IMR-90 (cell line): ENCODE measurements at regions not wholly inside any gene's neighbourhood (a gene's known extent, or its start where the extent isn't known, plus 50 kb on each side); places are given as distances from the start of the nearest gene placed in this dataset.

Experiments used
- ATAC-seq: fragments of 200-7000 bp; cut with Tn5 transposase; 2 replicates; pipeline ENCODE4 v1.9.1; 2020; ENCODE audit warnings: low read depth, mild to moderate bottlenecking, moderate library complexity
- BruUV-seq: library from RNA; stranded (reverse); fragments of 400-500 nt; replicated peaks from 2 replicates; lab custom pipeline; 2021; lab: Mats Ljungman, UMichigan
- CTCF ChIA-PET: fragments of 300-600 bp; formaldehyde crosslinking; extraction: SDS; loops from one replicate; lab custom pipeline; 2021; ENCODE audit warnings: antibody characterized with exemption; lab: Yijun Ruan, JAX
- POLR2A ChIA-PET: fragments of 300-600 bp; sonication (Branson Sonifier 250); formaldehyde crosslinking; loops from one replicate; lab custom pipeline; 2022; ENCODE audit warnings: antibody characterized with exemption; ENCODE audit not compliant: unreplicated experiment; lab: Charles Lee
- DNase-seq: peaks from one replicate; pipeline ENCODE4 v3.0.0; 2013
- H2AFZ ChIP-seq: replicated peaks from 2 replicates; pipeline ENCODE3; 2013; ENCODE audit warnings: low read length, mild to moderate bottlenecking; ENCODE audit not compliant: poor library complexity
- H2AK5ac ChIP-seq: 2 replicates; pipeline ENCODE4 v1.6.1; 2013; ENCODE audit warnings: low read depth, low read length, inconsistent platforms
- H2AK9ac ChIP-seq: replicated peaks from 2 replicates; pipeline ENCODE3; 2013; ENCODE audit warnings: mild to moderate bottlenecking, low read depth, low read length, moderate library complexity; ENCODE audit not compliant: poor library complexity
- H2BK120ac ChIP-seq: 2 replicates; pipeline ENCODE4 v1.6.1; 2013; ENCODE audit warnings: low read depth, low read length, inconsistent platforms
- H2BK15ac ChIP-seq: 3 replicates; pipeline ENCODE4 v1.6.1; 2013; ENCODE audit warnings: low read depth, low read length, inconsistent platforms
- H2BK20ac ChIP-seq: 2 replicates; pipeline ENCODE4 v1.6.1; 2013; ENCODE audit warnings: low read depth, mild to moderate bottlenecking, inconsistent platforms, low read length, moderate library complexity
- H2BK5ac ChIP-seq: 2 replicates; pipeline ENCODE4 v1.6.1; 2013; ENCODE audit warnings: mild to moderate bottlenecking, low read depth, low read length, inconsistent platforms; ENCODE audit not compliant: poor library complexity, severe bottlenecking
- H3K14ac ChIP-seq: replicated peaks from 2 replicates; pipeline ENCODE4 v1.6.1; 2013; ENCODE audit warnings: low read depth, low read length, inconsistent platforms
- H3K18ac ChIP-seq: 2 replicates; pipeline ENCODE4 v1.6.1; 2013; ENCODE audit warnings: low read depth, low read length, control low read depth
- H3K23ac ChIP-seq: 2 replicates; pipeline ENCODE4 v1.6.1; 2013; ENCODE audit warnings: low read depth, low read length, inconsistent platforms
- H3K27ac ChIP-seq: 2 replicates; pipeline ENCODE4 v1.5.1; 2013; ENCODE audit warnings: mild to moderate bottlenecking, control low read depth, low read length; ENCODE audit not compliant: insufficient read depth
- H3K27me3 ChIP-seq: 2 replicates; pipeline ENCODE4 v1.6.1; 2013; ENCODE audit warnings: low read length; ENCODE audit not compliant: control insufficient read depth, insufficient read depth
- H3K36me3 ChIP-seq: 2 replicates; pipeline ENCODE4 v1.6.1; 2013; ENCODE audit warnings: low read length, mixed read lengths; ENCODE audit not compliant: control insufficient read depth, insufficient read depth
- H3K4ac ChIP-seq: 2 replicates; pipeline ENCODE4 v1.6.1; 2013; ENCODE audit warnings: low read depth, low read length, inconsistent platforms
- H3K4me1 ChIP-seq: 2 replicates; pipeline ENCODE4 v1.6.1; 2013; ENCODE audit warnings: low read length, mixed read lengths; ENCODE audit not compliant: control insufficient read depth, insufficient read depth
- H3K4me2 ChIP-seq: 2 replicates; pipeline ENCODE4 v1.6.1; 2013; ENCODE audit warnings: low read depth, mild to moderate bottlenecking, control low read depth, low read length, moderate library complexity
- H3K4me3 ChIP-seq: 2 replicates; pipeline ENCODE4 v1.5.1; 2013; ENCODE audit warnings: low read depth, mild to moderate bottlenecking, control low read depth, low read length, moderate library complexity; ENCODE audit not compliant: insufficient read depth
- H3K56ac ChIP-seq: 2 replicates; pipeline ENCODE4 v1.6.1; 2013; ENCODE audit warnings: low read length, inconsistent platforms; ENCODE audit not compliant: insufficient read depth; ENCODE audit errors: extremely low read depth
- H3K79me1 ChIP-seq, 2 experiments: 2 replicates each; pipeline ENCODE4 v1.6.1; 2013; ENCODE audit warnings: low read length in 2 of 2, inconsistent platforms in 1 of 2, low read depth in 1 of 2
- H3K9ac ChIP-seq: 2 replicates; pipeline ENCODE4 v1.6.1; 2013; ENCODE audit warnings: low read depth, low read length, control low read depth
- H3K9me1 ChIP-seq: 2 replicates; pipeline ENCODE4 v1.6.1; 2013; ENCODE audit warnings: low read length, inconsistent platforms; ENCODE audit not compliant: insufficient read depth
- H3K9me3 ChIP-seq: 2 replicates; pipeline ENCODE4 v1.6.1; 2013; ENCODE audit warnings: low read length; ENCODE audit not compliant: control insufficient read depth, insufficient read depth
- H4K20me1 ChIP-seq: 2 replicates; pipeline ENCODE4 v1.6.1; 2013; ENCODE audit warnings: low read length, inconsistent platforms; ENCODE audit not compliant: insufficient read depth
- H4K5ac ChIP-seq: 2 replicates; pipeline ENCODE4 v1.6.1; 2013; ENCODE audit warnings: mild to moderate bottlenecking, low read depth, low read length, control low read depth
- H4K8ac ChIP-seq, 2 experiments: 2 replicates each; pipeline ENCODE4 v1.6.1; 2013; ENCODE audit warnings: low read depth in 2 of 2, low read length in 2 of 2, control low read depth in 1 of 2, inconsistent platforms in 1 of 2
- H4K91ac ChIP-seq: 2 replicates; pipeline ENCODE4 v1.6.1; 2013; ENCODE audit warnings: low read depth, low read length, inconsistent platforms; ENCODE audit not compliant: insufficient read depth
- BHLHE40 ChIP-seq: fragments of 150-350 bp; IDR thresholded peaks from 2 replicates; pipeline ENCODE4 v1.6.1; 2016; ENCODE audit warnings: mild to moderate bottlenecking, low read depth, low read length
- CEBPB ChIP-seq: IDR thresholded peaks from 2 replicates; pipeline ENCODE4 v1.6.1; 2012; ENCODE audit warnings: low read depth, low read length, improper control_type of control experiment
- CHD1 ChIP-seq: IDR thresholded peaks from 2 replicates; pipeline ENCODE4 v1.6.1; 2012; ENCODE audit warnings: low read depth, low read length, improper control_type of control experiment
- CTCF ChIP-seq: conservative IDR thresholded peaks from 2 replicates; pipeline ENCODE4 v1.5.1; 2012; ENCODE audit warnings: mild to moderate bottlenecking, low read depth, low read length, improper control_type of control experiment
- FOS ChIP-seq: fragments of 150-350 bp; IDR thresholded peaks from 2 replicates; pipeline ENCODE4 v1.6.1; 2016; ENCODE audit warnings: low read depth, low read length
- MAFK ChIP-seq: IDR thresholded peaks from 2 replicates; pipeline ENCODE4 v1.6.1; 2012; ENCODE audit warnings: low read depth, low read length, improper control_type of control experiment
- MAZ ChIP-seq: IDR thresholded peaks from 2 replicates; pipeline ENCODE4 v1.6.1; 2012; ENCODE audit warnings: low read depth, mild to moderate bottlenecking, low read length, improper control_type of control experiment, moderate library complexity, borderline replicate concordance
- MXI1 ChIP-seq: IDR thresholded peaks from 2 replicates; pipeline ENCODE4 v1.6.1; 2012; ENCODE audit warnings: low read depth, mild to moderate bottlenecking, low read length, moderate library complexity, borderline replicate concordance
- NFE2L2 ChIP-seq: fragments of 150-350 bp; IDR thresholded peaks from 2 replicates; pipeline ENCODE4 v1.6.1; 2016; ENCODE audit warnings: low read depth, mild to moderate bottlenecking, low read length
- POLR2A ChIP-seq: IDR thresholded peaks from 2 replicates; pipeline ENCODE4 v1.6.1; 2012; ENCODE audit warnings: mild to moderate bottlenecking, low read depth, low read length
- RAD21 ChIP-seq: IDR thresholded peaks from 2 replicates; pipeline ENCODE4 v1.6.1; 2012; ENCODE audit warnings: low read length, improper control_type of control experiment
- RCOR1 ChIP-seq: IDR thresholded peaks from 2 replicates; pipeline ENCODE4 v1.6.1; 2012; ENCODE audit warnings: mild to moderate bottlenecking, low read length, improper control_type of control experiment; ENCODE audit not compliant: insufficient replicate concordance
- RFX5 ChIP-seq: IDR thresholded peaks from 2 replicates; pipeline ENCODE4 v1.8.0; 2012; ENCODE audit warnings: low read depth, mild to moderate bottlenecking, low read length, moderate library complexity
- SMC3 ChIP-seq: fragments of 150-350 bp; IDR thresholded peaks from 2 replicates; pipeline ENCODE4 v1.6.1; 2016; ENCODE audit warnings: low read depth, mild to moderate bottlenecking, antibody characterized with exemption, low read length, moderate library complexity
- WGBS, 2 experiments: methylation state at CpG; one replicate each; pipeline versions ENCODE4 v1.1.5 to v1.1.7; 2013; ENCODE audit warnings: missing lambda C conversion rate in 2 of 2; ENCODE audit not compliant: insufficient read length in 1 of 2; ENCODE audit errors: extremely low coverage in 2 of 2; 5-methylcytosine and 5-hydroxymethylcytosine counted together
- dilution Hi-C: fragments of 300-500 bp; cut with HindIII; formaldehyde crosslinking; loops from one replicate; pipeline ENCODE4 v1.14.3; 2018; ENCODE audit warnings: low sequenced_read_pairs; ENCODE audit not compliant: unreplicated experiment
- in situ Hi-C: fragments of 300-500 bp; cut with MboI; formaldehyde crosslinking; loops from 3 replicates; pipeline ENCODE4 v1.14.3; 2019; ENCODE audit warnings: low sequenced_read_pairs, inconsistent platforms, mixed read lengths
- intact Hi-C: fragments of 100-400 bp; cut with micrococcal nuclease; formaldehyde crosslinking; loops from 2 replicates; pipeline ENCODE4 v1.10.0; 2022
- TF ChIP-seq, protein P1 (sequence below): fragments of 150-350 bp; IDR thresholded peaks from 2 replicates; pipeline ENCODE4 v1.6.1; 2016; ENCODE audit warnings: low read depth, mild to moderate bottlenecking, low read length, moderate library complexity, borderline replicate concordance
- TF ChIP-seq, protein P2 (sequence below): fragments of 150-350 bp; IDR thresholded peaks from 2 replicates; pipeline ENCODE4 v1.6.1; 2017; ENCODE audit warnings: mild to moderate bottlenecking, antibody characterized with exemption, low read length, low read depth

GRCh38 chr7:114007386-114007785 lies 88.6 kb upstream of the PPP1R3A start:
- Histone ChIP-seq H4K20me1 (no peaks in the 10 kb centered on the region), H2AFZ (no peak overlapping the region), H3K56ac (no peak overlapping the region), H4K8ac (no peak overlapping the region), H4K91ac (no peak overlapping the region), H3K4me2 (no peak overlapping the region), H3K9me3 (no peaks in the 10 kb centered on the region), H2AK5ac (no peak overlapping the region), H3K4me3 (no peak overlapping the region), H2BK20ac (no peak overlapping the region), H3K27ac (no peak overlapping the region), H3K18ac (no peak overlapping the region), H3K4me1 (no peaks in the 10 kb centered on the region), H3K23ac (no peak overlapping the region), H3K9ac (no peak overlapping the region), H3K9me1 (no peaks in the 10 kb centered on the region), H3K4ac (no peak overlapping the region), H3K79me1 (no peaks in the 10 kb centered on the region), H2BK15ac (no peak overlapping the region), H2BK120ac (no peak overlapping the region), H3K14ac (no peak overlapping the region), H4K5ac (no peak overlapping the region), H3K27me3 (no peaks in the 10 kb centered on the region), H2AK9ac (no peak overlapping the region), H3K36me3 (no peaks in the 10 kb centered on the region), H2BK5ac (no peak overlapping the region)
- CTCF ChIA-PET = no interaction called here
- no peak for ATAC-seq
- in situ Hi-C loops = no loop called here
- dilution Hi-C loops = no loop called here
- BruUV-seq = no TSS peak
- intact Hi-C loops = no loop called here
- POLR2A ChIA-PET = no interaction called here
- no CpG with 5 or more reads among the region's 2 CpGs for WGBS, 2 experiments
- no peak for TF ChIP-seq RAD21
- no peak for TF ChIP-seq CHD1
- no peak for TF ChIP-seq NFE2L2
- TF ChIP-seq MAFK = no peak
- TF ChIP-seq CTCF = no peak
- no peak for TF ChIP-seq FOS
- no peak for TF ChIP-seq CEBPB
- no peak for TF ChIP-seq SMC3
- TF ChIP-seq, protein P1, sequence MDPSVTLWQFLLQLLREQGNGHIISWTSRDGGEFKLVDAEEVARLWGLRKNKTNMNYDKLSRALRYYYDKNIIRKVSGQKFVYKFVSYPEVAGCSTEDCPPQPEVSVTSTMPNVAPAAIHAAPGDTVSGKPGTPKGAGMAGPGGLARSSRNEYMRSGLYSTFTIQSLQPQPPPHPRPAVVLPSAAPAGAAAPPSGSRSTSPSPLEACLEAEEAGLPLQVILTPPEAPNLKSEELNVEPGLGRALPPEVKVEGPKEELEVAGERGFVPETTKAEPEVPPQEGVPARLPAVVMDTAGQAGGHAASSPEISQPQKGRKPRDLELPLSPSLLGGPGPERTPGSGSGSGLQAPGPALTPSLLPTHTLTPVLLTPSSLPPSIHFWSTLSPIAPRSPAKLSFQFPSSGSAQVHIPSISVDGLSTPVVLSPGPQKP = no peak
- TF ChIP-seq RFX5 = no peak
- TF ChIP-seq MAZ = no peak
- TF ChIP-seq POLR2A = no peak
- no peak for TF ChIP-seq MXI1
- TF ChIP-seq, protein P2, sequence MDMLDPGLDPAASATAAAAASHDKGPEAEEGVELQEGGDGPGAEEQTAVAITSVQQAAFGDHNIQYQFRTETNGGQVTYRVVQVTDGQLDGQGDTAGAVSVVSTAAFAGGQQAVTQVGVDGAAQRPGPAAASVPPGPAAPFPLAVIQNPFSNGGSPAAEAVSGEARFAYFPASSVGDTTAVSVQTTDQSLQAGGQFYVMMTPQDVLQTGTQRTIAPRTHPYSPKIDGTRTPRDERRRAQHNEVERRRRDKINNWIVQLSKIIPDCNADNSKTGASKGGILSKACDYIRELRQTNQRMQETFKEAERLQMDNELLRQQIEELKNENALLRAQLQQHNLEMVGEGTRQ = no peak
- no peak for TF ChIP-seq RCOR1
- no peak for TF ChIP-seq BHLHE40
- no peak for DNase-seq
